Glutamatergic neuron (in vitro differentiated cells): ENCODE measurements at regions not wholly inside any gene's neighbourhood (a gene's known extent, or its start where the extent isn't known, plus 50 kb on each side); places are given as distances from the start of the nearest gene placed in this dataset.

Experiments used
- DNase-seq: peaks from one replicate; pipeline ENCODE4 v3.0.0; 2022
- H3K27ac Mint-ChIP-seq: one replicate; pipeline ENCODE4 v1.8.0; 2020; ENCODE audit warnings: mild to moderate bottlenecking, mixed read lengths, inconsistent platforms; ENCODE audit not compliant: unreplicated experiment
- H3K27me3 Mint-ChIP-seq: one replicate; pipeline ENCODE4 v1.8.0; 2020; ENCODE audit warnings: mild to moderate bottlenecking, moderate library complexity, mixed read lengths, inconsistent platforms; ENCODE audit not compliant: unreplicated experiment
- H3K36me3 Mint-ChIP-seq: one replicate; pipeline ENCODE4 v1.8.0; 2020; ENCODE audit warnings: mild to moderate bottlenecking, mixed read lengths, inconsistent platforms; ENCODE audit not compliant: unreplicated experiment
- H3K4me1 Mint-ChIP-seq: one replicate; pipeline ENCODE4 v1.8.0; 2020; ENCODE audit warnings: mild to moderate bottlenecking, low read depth, mixed read lengths, inconsistent platforms; ENCODE audit not compliant: unreplicated experiment
- H3K4me3 Mint-ChIP-seq: one replicate; pipeline ENCODE4 v1.8.0; 2020; ENCODE audit warnings: mild to moderate bottlenecking, mixed read lengths, inconsistent platforms; ENCODE audit not compliant: unreplicated experiment
- H3K9me3 Mint-ChIP-seq: one replicate; pipeline ENCODE4 v1.8.0; 2020; ENCODE audit warnings: mild to moderate bottlenecking, moderate library complexity, mixed read lengths, inconsistent platforms; ENCODE audit not compliant: unreplicated experiment
- TF ChIP-seq, protein P1 (sequence below): fragments of 200-600 bp; sonication (generic); IDR thresholded peaks from one replicate; pipeline ENCODE4 v1.5.0; 2021; ENCODE audit not compliant: partially characterized antibody, unreplicated experiment

DNA sequence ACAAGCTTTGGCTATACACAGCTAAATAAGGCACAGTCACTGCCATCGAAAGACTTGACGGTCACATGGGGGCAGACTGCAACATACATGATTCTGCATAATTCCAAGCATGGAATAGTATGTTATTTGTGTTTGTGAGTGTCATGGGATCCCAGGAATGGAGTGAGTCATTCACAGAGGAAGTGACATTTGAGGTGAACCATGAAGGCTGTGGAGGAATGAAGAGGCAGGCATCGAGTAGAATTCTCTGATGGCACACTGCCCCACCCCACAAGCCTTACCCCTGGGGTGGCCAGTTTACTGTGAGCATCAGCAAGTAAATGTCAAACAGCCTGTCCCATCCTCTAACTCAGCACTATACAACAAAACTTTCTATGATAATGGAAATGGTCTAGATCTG lies 619.7 kb downstream of the MID1IP1 start:
- TF ChIP-seq, protein P1, sequence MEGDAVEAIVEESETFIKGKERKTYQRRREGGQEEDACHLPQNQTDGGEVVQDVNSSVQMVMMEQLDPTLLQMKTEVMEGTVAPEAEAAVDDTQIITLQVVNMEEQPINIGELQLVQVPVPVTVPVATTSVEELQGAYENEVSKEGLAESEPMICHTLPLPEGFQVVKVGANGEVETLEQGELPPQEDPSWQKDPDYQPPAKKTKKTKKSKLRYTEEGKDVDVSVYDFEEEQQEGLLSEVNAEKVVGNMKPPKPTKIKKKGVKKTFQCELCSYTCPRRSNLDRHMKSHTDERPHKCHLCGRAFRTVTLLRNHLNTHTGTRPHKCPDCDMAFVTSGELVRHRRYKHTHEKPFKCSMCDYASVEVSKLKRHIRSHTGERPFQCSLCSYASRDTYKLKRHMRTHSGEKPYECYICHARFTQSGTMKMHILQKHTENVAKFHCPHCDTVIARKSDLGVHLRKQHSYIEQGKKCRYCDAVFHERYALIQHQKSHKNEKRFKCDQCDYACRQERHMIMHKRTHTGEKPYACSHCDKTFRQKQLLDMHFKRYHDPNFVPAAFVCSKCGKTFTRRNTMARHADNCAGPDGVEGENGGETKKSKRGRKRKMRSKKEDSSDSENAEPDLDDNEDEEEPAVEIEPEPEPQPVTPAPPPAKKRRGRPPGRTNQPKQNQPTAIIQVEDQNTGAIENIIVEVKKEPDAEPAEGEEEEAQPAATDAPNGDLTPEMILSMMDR = no peak
- Mint-ChIP-seq H3K4me3 (no peak overlapping the region), H3K27ac (no peak overlapping the region), H3K9me3 (no peaks in the 10 kb centered on the region), H3K27me3 (peaks cover 4% of the 10 kb centered on the region), H3K4me1 (peaks cover 3% of the 10 kb centered on the region), H3K36me3 (no peaks in the 10 kb centered on the region)
- no peak for DNase-seq

DNA sequence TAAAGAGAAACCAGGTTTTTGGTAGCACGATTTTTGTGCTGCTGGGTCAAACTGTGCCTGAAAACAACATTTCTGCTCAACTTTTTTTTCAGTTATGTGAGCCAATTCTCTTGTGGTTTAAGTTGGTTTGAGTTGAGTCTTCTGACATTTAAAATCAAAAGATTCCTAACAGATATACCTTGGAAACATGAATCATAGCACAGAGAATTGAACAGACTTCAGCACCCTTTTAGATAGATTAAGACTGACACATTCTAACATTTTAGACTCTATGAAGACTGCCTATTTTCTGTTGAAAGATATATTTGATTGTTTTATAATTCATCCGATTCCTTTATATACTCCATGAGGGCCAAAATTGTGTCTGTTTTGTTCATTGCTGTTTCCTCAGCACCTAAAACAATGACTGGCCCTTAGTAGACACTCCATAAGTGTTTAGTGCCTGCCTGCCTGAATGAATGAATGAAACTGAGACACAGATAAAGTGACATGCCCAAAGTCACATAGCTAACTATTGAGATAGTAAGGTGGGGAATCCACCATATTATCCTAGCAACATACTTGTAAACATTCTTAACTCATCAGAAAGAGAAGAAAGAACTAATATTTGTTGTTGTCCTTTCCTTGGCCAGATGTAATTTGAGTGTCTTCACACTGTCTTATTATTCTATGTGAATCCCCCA lies 624.0 kb downstream of the MID1IP1 start:
- no peak overlapping the region for H3K4me3 Mint-ChIP-seq
- no peaks in the 10 kb centered on the region for H3K9me3 Mint-ChIP-seq
- no peaks in the 10 kb centered on the region for H3K4me1 Mint-ChIP-seq
- H3K27me3 Mint-ChIP-seq = peaks cover 4% of the 10 kb centered on the region
- TF ChIP-seq, protein P1 = no peak
- no peak overlapping the region for H3K27ac Mint-ChIP-seq
- no peak for DNase-seq
- no peaks in the 10 kb centered on the region for H3K36me3 Mint-ChIP-seq

DNA sequence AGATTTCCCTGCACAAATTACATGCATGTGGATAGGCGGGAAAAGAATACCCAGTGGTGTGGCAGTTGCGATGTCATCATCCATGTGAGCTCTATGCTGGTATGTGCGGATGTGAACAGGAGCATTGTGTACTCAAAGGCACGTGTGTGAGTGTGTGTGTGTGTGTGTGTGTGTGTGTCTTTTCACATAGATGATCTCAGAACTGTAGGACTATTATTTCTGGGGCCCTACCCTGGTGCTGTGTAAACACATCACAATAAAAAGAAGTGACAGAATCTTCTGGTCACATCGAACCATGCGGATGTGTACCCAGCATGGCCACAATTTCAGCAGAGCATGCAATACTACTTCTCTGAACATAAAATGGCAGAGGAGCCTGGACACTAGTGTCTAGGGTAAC lies 624.8 kb downstream of the MID1IP1 start:
- Mint-ChIP-seq H3K36me3 (no peaks in the 10 kb centered on the region), H3K27ac (no peak overlapping the region), H3K4me3 (no peak overlapping the region), H3K27me3 (peaks cover 4% of the 10 kb centered on the region), H3K4me1 (no peaks in the 10 kb centered on the region), H3K9me3 (no peaks in the 10 kb centered on the region)
- DNase-seq = no peak
- TF ChIP-seq, protein P1 = no peak

DNA sequence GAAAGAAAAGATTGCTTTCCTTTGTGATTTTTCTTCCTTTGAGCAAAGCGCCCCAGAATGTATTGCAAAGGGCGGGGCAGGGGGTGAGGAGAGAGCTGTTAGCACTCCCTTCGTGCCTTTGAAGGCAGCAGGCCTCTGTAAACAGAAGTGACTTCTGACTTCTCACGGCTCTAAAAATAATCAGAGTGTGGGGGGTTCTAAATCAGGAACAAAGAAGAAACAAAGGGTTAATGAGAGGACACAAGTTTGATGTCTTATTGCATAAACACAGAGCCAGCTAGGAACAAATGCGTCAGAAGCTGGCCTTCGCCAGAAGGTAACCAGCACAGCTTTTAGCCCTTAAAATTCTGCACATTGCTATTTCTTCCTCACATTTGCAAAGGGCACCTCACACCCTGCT lies 626.2 kb downstream of the MID1IP1 start:
- DNase-seq = no peak
- Mint-ChIP-seq H3K36me3 (no peaks in the 10 kb centered on the region), H3K4me1 (no peaks in the 10 kb centered on the region), H3K27me3 (peaks cover 6% of the 10 kb centered on the region), H3K4me3 (no peak overlapping the region), H3K27ac (no peak overlapping the region), H3K9me3 (no peaks in the 10 kb centered on the region)
- TF ChIP-seq, protein P1 = no peak

DNA sequence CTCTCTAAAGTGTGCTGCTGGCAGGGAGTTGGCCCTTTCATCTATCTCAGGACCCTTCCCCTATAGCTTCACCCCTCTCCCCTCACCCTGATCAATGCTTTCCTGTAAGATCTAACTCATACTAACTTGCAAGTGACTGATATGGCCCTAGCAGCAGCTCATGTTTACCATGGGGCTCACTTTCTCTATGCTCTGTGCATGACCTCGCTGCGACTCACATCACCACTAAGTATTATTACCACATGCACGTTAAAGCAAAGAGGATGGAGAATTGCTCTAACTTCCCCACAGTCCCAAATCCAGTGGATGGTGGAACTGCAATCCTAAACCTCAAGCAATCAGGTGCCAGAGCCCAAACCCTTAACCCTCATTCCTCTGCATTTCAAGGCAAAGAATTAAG lies 626.6 kb downstream of the MID1IP1 start:
- peaks cover 6% of the 10 kb centered on the region for H3K27me3 Mint-ChIP-seq
- no peaks in the 10 kb centered on the region for H3K36me3 Mint-ChIP-seq
- TF ChIP-seq, protein P1 = no peak
- H3K4me3 Mint-ChIP-seq = no peak overlapping the region
- H3K27ac Mint-ChIP-seq = no peak overlapping the region
- no peaks in the 10 kb centered on the region for H3K4me1 Mint-ChIP-seq
- H3K9me3 Mint-ChIP-seq = no peaks in the 10 kb centered on the region
- DNase-seq = no peak
